Skeletal muscle cell (primary cell): ENCODE measurements at regions not wholly inside any gene's neighbourhood (a gene's known extent, or its start where the extent isn't known, plus 50 kb on each side); places are given as distances from the start of the nearest gene placed in this dataset.
A peak's percentile ranks its signal among the peaks of the same experiment; 100 is the strongest.
"Not testable (repeated sequence)": the region's sequence is repeated elsewhere in the genome, so short reads cannot be mapped to it uniquely, and the experiment has no call there.

Experiments used
- DNase-seq: peaks from one replicate; pipeline ENCODE4 v3.0.0-alpha.2; 2010; ENCODE audit warnings: low read depth
- H3K4me3 ChIP-seq: 2 replicates; pipeline ENCODE4 v1.5.1; 2011; ENCODE audit warnings: low read depth, mild to moderate bottlenecking, control low read depth, low read length, moderate library complexity

DNA sequence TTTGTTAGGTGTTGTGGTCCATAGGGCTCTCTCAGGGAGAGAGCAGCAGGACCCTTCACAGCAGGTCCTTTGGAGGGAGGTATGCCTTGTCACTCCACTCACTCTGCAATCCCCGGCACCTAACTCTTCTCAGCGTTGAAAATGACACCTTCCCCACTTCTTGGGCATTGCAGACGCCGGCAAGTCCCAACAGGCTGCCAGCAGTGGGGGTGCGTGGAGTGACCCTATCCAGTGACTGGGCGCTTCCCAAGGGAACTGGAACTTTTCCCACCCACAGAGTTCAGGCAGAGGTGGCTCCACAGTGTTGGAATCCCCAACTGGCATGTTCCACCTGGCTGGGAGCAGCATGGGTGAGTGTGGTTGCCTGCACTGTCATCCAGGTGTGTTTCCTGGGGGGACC is 705.1 kb upstream of the FRG1 start:
- H3K4me3 ChIP-seq: no peak overlapping the region
- DNase-seq: no peak

- H3K4me3 ChIP-seq, DNase-seq: not testable (repeated sequence)
Observed at GRCh38 chr4:189236321-189236720, 704.4 kb upstream of the FRG1 start.

- no peak overlapping the region for H3K4me3 ChIP-seq
- DNase-seq: no peak
Observed at GRCh38 chr4:189237340-189237739, 703.3 kb upstream of the FRG1 start.

GRCh38 chr4:189255636-189256035 is 685.0 kb upstream of the FRG1 start:
- no peak overlapping the region for H3K4me3 ChIP-seq
- no peak for DNase-seq

DNA sequence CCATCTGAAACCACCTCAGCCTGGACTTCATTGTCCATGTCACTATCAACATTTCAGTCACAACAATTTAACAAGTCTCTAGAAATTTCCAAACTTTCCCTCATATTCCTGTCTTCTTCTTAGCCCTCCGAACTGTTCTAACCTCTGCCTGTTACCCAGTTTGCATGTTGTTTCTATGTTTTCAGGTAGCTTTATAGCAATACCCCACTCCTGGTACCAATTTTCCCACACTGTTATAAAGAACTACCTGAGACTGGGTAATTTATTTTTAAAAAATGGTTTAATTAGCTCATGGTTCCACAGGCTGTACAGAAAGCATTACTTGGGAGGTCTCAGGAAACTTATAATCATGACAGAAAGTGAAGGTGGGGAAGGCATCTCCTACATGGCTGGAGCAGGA is 679.2 kb upstream of the FRG1 start:
- no peak overlapping the region for H3K4me3 ChIP-seq
- no peak for DNase-seq

GRCh38 chr4:189265515-189265914 is 675.2 kb upstream of the FRG1 start:
- H3K4me3 ChIP-seq: no peak overlapping the region
- no peak for DNase-seq

DNA sequence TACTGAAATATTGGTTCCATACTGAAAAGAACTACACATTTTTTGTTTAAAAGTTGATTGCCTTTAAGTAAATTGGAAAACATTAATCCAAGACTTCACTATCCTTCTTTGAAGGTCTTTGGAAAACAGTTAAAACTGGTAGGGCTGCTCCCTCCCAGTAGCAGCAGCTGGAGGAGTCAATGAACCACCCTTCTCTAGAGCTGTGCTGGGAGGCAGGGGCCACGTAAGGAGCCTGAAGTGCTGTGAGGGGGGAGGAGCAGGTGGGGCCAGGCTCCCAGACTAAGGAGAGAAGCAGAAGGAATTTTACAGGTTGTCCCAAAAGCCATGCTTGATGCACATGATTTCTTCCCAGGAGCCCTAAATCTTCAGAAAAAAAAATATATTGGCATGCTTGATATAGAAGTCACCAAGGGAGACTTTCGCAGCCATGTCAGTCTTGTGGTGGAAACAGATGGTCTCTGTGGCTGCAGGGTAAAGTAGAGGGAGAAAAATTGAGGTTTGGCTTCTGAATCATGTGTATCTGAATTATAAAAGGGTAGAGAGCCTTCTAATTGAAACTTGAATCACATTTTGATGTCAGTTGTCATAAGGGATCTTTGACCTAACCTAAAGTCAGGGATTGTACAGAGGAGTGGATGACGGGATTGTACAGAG is 673.2 kb upstream of the FRG1 start:
- no peak for DNase-seq
- H3K4me3 ChIP-seq: no peak overlapping the region

- no peak overlapping the region for H3K4me3 ChIP-seq
- DNase-seq: no peak
Observed at GRCh38 chr4:189278597-189279165, 662.0 kb upstream of the FRG1 start.

GRCh38 chr4:189279188-189279587 is 661.5 kb upstream of the FRG1 start:
- H3K4me3 ChIP-seq: no peak overlapping the region
- peak; percentile 8 for DNase-seq

DNA sequence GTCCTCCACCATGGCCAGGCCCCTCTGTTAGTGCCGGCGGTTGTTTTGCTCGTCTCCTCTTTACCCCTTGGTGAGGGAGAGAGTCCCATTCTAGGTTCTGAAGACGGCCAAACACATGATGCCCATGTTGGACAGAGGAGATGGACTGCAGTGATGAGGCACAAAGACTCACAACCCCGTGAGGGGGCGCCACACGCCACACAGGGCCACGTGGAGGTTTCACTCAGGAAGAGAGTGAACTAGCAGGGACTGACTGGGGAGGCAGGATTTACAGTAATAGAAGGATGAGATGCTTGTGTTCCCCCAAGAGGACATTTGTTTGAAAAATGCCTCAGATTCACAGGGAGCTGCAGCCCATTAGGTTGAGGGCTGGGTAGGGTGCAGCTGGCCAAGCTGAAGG is 655.3 kb upstream of the FRG1 start:
- DNase-seq: no peak
- no peak overlapping the region for H3K4me3 ChIP-seq

GRCh38 chr4:189291939-189292338 is 648.7 kb upstream of the FRG1 start:
- no peak for DNase-seq
- no peak overlapping the region for H3K4me3 ChIP-seq

DNA sequence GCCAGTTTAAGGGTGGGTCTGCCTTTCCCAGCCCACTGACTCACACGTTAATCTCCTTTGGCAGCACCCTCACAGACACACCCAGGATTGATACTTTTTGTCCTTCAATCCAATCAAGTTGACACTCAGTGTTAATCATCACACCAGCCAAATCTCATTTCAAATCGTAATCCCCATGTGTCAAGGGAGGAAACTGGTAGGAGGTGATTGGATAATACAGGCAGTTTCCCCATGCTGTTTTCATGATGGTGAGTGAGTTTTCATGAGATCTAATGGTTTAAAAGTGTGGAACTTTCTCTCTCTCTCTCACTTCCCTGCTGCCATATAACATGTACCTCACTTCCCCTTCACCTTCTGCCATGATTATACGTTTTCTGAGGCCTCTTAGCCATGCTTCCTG is 647.2 kb upstream of the FRG1 start:
- DNase-seq: no peak

DNA sequence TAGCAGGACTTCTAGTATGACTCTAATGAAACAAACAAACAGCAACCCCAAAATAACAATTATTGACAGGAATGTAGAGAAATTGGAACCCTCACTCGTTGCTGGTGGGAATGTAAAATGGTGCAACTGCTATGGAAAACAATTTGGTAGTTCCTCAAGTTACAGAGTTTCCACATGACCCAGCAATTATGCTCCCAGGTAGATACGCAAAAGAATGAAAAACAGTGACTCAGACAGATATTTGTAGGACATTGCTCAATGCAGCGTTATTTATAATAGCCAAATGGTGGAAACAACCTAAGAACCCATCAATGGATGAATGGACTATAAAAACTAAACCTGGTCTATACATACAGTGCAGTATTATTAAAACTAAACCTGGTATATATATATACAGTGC is 646.1 kb upstream of the FRG1 start:
- no peak overlapping the region for H3K4me3 ChIP-seq
- no peak for DNase-seq

More for the DNA sequence above, 647.2 kb upstream of the FRG1 start:
- H3K4me3 ChIP-seq: no peak overlapping the region

- DNase-seq: no peak
- no peak overlapping the region for H3K4me3 ChIP-seq
Observed at GRCh38 chr4:189299706-189300105, 641.0 kb upstream of the FRG1 start.

DNA sequence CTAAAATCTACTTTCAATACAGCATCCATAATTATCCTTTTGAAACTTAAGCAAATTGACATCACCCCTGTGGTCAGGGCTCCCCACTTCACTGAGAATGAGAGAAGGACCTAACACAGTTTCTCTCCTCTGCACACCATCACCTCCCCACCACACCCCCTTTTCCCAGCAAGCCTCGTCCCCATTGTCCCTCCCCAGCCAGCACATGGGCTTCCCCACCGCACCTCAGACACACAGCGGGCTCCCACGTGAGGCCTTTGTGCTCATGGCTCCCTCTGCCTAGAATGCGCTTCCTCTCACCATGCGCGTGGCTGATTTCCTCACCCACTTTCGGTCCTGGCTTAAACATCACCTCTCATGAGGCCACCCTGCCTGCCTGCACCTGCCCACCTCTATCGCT is 639.0 kb upstream of the FRG1 start:
- H3K4me3 ChIP-seq: no peak overlapping the region
- DNase-seq: no peak

GRCh38 chr4:189302719-189303118 is 638.0 kb upstream of the FRG1 start:
- no peak for DNase-seq

DNA sequence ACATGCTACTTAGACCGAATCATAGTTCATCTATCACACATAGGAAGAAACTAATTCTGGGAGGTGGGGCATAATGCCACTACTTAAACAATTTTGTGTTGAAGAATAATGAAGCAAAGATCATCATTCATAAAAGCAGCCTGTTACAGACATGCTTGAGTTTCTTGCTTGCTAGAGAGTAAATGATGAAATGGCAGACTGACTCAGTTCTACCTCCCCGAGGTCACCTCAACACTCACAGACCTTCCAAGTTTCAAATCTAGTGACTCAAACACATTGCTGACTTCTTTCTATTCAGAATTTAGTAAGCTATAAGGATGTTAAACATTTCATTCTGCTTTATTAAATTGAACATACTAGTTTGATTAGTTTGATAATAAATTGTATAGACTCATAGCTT is 636.5 kb upstream of the FRG1 start:
- no peak overlapping the region for H3K4me3 ChIP-seq
- no peak for DNase-seq

More at GRCh38 chr4:189302719-189303118, 638.0 kb upstream of the FRG1 start:
- H3K4me3 ChIP-seq: no peak overlapping the region

- no peak overlapping the region for H3K4me3 ChIP-seq
- no peak for DNase-seq
Observed at GRCh38 chr4:189304809-189305208, 635.9 kb upstream of the FRG1 start.

DNA sequence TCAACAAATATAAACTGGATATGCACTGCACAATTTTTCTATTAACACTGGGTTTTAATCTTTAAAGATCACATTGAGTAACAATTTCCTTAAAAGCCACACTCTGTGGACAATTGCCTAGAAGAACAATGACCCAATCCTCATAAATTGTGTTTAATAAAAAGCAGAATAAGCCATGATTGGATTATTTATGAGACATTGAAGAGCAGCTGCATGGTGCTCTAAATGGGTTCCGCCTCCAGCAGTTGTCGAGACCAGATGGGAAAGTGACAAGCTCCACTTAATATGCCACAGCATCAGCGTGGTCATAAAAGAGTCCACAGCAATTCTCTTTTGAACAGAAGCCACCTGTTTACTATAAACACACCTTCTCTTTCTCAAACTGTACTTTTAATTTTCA is 635.2 kb upstream of the FRG1 start:
- DNase-seq: no peak
- H3K4me3 ChIP-seq: no peak overlapping the region

DNA sequence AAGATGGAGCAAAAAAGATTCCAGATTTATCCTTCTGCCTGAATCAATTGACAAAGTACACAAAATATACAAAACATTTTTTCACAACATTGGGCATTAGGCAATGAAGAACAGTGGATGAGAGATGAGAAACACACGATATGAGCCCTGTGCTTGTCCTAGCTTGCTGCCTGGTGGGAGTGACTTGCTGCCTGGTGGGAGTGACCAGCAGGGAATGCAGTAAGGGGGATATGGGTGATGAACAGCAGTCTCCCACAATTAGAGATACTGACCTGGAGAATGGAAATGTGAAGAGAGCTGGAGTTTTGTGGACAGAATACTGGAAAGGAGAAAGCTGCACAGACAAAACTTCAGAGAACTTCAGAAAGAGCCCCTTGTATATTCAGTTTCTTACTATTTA is 629.4 kb upstream of the FRG1 start:
- no peak overlapping the region for H3K4me3 ChIP-seq
- DNase-seq: no peak

DNA sequence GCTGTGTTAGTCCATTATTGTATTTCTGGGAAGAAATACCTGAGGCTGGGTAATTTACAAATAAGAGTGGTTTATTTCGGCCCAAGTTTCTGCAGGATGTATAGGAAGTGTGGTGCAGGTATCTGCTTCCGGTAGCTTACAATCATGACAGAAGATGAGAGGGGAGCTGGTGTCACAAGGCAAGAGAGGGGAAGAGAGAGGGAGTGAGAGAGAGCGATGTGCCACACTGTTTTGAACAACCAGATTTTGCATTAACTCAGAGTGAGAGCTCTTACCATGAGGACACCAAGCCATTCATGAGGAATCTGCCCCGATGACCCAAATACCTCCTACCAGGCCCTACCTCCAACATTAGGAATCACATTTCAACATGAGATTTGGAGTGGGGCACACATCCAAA is 627.6 kb upstream of the FRG1 start:
- no peak overlapping the region for H3K4me3 ChIP-seq

More for the DNA sequence above, 627.6 kb upstream of the FRG1 start:
- DNase-seq: no peak
